SK-N-SH (cell line): ENCODE measurements at regions not wholly inside any gene's neighbourhood (a gene's known extent, or its start where the extent isn't known, plus 50 kb on each side); places are given as distances from the start of the nearest gene placed in this dataset.

Experiments
- CTCF ChIA-PET: fragments of 300-600, 350-600 bp; formaldehyde crosslinking; extraction: SDS; loops from one replicate; lab custom pipeline; 2021; lab: Yijun Ruan, JAX
- POLR2A ChIA-PET: fragments of 350-600 bp; sonication (Branson Sonifier 250); formaldehyde crosslinking; extraction: SDS; loops from one replicate; lab custom pipeline; 2020; ENCODE audit warnings: antibody characterized with exemption, inconsistent platforms; lab: Yijun Ruan, JAX
- DNase-seq: peaks from one replicate; pipeline ENCODE4 v3.0.0; 2012
- H2AFZ ChIP-seq: fragments of 200-600 bp; sonication (generic); 2 replicates; pipeline ENCODE4 v1.8.1; 2016; ENCODE audit warnings: antibody characterized with exemption, mild to moderate bottlenecking, low read depth
- H3F3A ChIP-seq: fragments of 200-600 bp; sonication (generic); replicated peaks from 2 replicates; pipeline ENCODE3; 2016; ENCODE audit warnings: antibody characterized with exemption, mild to moderate bottlenecking; ENCODE audit not compliant: insufficient read depth
- H3K27ac ChIP-seq, 2 experiments: fragments of 200-500 bp in 1 of 2; fragments of 200-600 bp in 1 of 2; sonication (Bioruptor generic) in 1 of 2; sonication (generic), shearing (Covaris generic) in 1 of 2; 2 replicates each; pipeline versions ENCODE4 v1.5.1 to v1.6.1; 2014 to 2016; ENCODE audit warnings: low read depth in 2 of 2, inconsistent platforms in 1 of 2, low read length in 1 of 2, mild to moderate bottlenecking in 1 of 2, mixed read lengths in 1 of 2
- H3K27me3 ChIP-seq: fragments of 200-600 bp; sonication (generic), shearing (Covaris generic); 2 replicates; pipeline ENCODE4 v1.6.1; 2016; ENCODE audit warnings: mixed run types; ENCODE audit not compliant: insufficient read depth
- H3K36me3 ChIP-seq, 2 experiments: fragments of 200-500 bp in 1 of 2; fragments of 200-600 bp in 1 of 2; sonication (Bioruptor generic) in 1 of 2; sonication (generic) in 1 of 2; replicated peaks in 1 of 2; 2 replicates each; pipeline versions ENCODE3 to v1.5.1; 2014 to 2016; ENCODE audit warnings: low read length in 1 of 2, mild to moderate bottlenecking in 1 of 2; ENCODE audit not compliant: insufficient read depth in 2 of 2, control insufficient read depth in 1 of 2
- H3K4me1 ChIP-seq, 2 experiments: fragments of 200-500 bp in 1 of 2; fragments of 200-600 bp in 1 of 2; sonication (Bioruptor generic) in 1 of 2; sonication (generic), shearing (Covaris generic) in 1 of 2; 2 replicates each; pipeline versions ENCODE4 v1.5.1 to v1.6.1; 2014 to 2016; ENCODE audit warnings: low read depth in 1 of 2, low read length in 1 of 2, mixed run types in 1 of 2; ENCODE audit not compliant: insufficient read depth in 2 of 2, control insufficient read depth in 1 of 2
- H3K4me2 ChIP-seq: fragments of 200-600 bp; sonication (generic), shearing (Covaris generic); 2 replicates; pipeline ENCODE4 v1.6.1; 2017; ENCODE audit warnings: mixed run types
- H3K4me3 ChIP-seq, 2 experiments: fragments of 200-500 bp in 1 of 2; fragments of 200-600 bp in 1 of 2; sonication (Bioruptor generic) in 1 of 2; sonication (generic), shearing (Covaris generic) in 1 of 2; 2 replicates each; pipeline versions ENCODE4 v1.5.1 to v1.8.1; 2014 to 2016; ENCODE audit warnings: low read depth in 2 of 2, inconsistent platforms in 1 of 2, low read length in 1 of 2, mild to moderate bottlenecking in 1 of 2, mixed read lengths in 1 of 2, moderate library complexity in 1 of 2
- H3K79me2 ChIP-seq: fragments of 200-600 bp; sonication (generic); 2 replicates; pipeline ENCODE4 v1.8.1; 2017; ENCODE audit warnings: mild to moderate bottlenecking; ENCODE audit not compliant: insufficient read depth
- H3K9ac ChIP-seq: fragments of 200-600 bp; sonication (generic); 2 replicates; pipeline ENCODE4 v1.6.1; 2017; ENCODE audit warnings: mixed run types
- H3K9me2 ChIP-seq: fragments of 200-600 bp; sonication (generic); 2 replicates; pipeline ENCODE4 v1.6.1; 2017; ENCODE audit warnings: mixed run types
- H3K9me3 ChIP-seq: fragments of 200-600 bp; sonication (generic); 2 replicates; pipeline ENCODE4 v1.6.1; 2017; ENCODE audit warnings: mixed run types, mild to moderate bottlenecking, moderate library complexity
- H4K20me1 ChIP-seq: fragments of 200-600 bp; sonication (generic); 2 replicates; pipeline ENCODE4 v1.6.1; 2017; ENCODE audit warnings: mild to moderate bottlenecking, mixed run types; ENCODE audit not compliant: insufficient read depth
- CHD2 ChIP-seq: fragments of 150-350 bp; IDR thresholded peaks from 2 replicates; pipeline ENCODE4 v1.6.1; 2018; ENCODE audit warnings: low read length; ENCODE audit not compliant: partially characterized antibody
- ELF1 ChIP-seq: IDR thresholded peaks from 2 replicates; pipeline ENCODE4 v1.4.0; 2012
- FOXJ3 ChIP-seq: sonication (generic); formaldehyde crosslinking; IDR thresholded peaks from 2 replicates; pipeline ENCODE4 v1.5.1; 2020; ENCODE audit warnings: mild to moderate bottlenecking, missing genetic modification reagents
- GABPA ChIP-seq: IDR thresholded peaks from 2 replicates; pipeline ENCODE4 v1.4.0; 2012; ENCODE audit warnings: low read depth, mild to moderate bottlenecking
- MAX ChIP-seq: IDR thresholded peaks from 2 replicates; pipeline ENCODE4 v1.4.0; 2012; ENCODE audit warnings: low read depth
- NFIC ChIP-seq: IDR thresholded peaks from 2 replicates; pipeline ENCODE4 v1.4.0; 2012; ENCODE audit warnings: borderline replicate concordance
- POLR2AphosphoS5 ChIP-seq: IDR thresholded peaks from 2 replicates; pipeline ENCODE4 v1.6.1; 2012; ENCODE audit warnings: low read depth, low read length
- RAD21 ChIP-seq: IDR thresholded peaks from 2 replicates; pipeline ENCODE4 v1.6.1; 2012; ENCODE audit warnings: mild to moderate bottlenecking, low read length
- RXRA ChIP-seq: IDR thresholded peaks from 2 replicates; pipeline ENCODE4 v1.4.0; 2012; ENCODE audit warnings: low read depth, mild to moderate bottlenecking, borderline replicate concordance
- SIN3A ChIP-seq: IDR thresholded peaks from 2 replicates; pipeline ENCODE4 v1.6.1; 2012; ENCODE audit warnings: low read depth, mild to moderate bottlenecking, low read length, moderate library complexity, borderline replicate concordance
- TEAD4 ChIP-seq: IDR thresholded peaks from 2 replicates; pipeline ENCODE4 v1.4.0; 2012; ENCODE audit warnings: mild to moderate bottlenecking, borderline replicate concordance; ENCODE audit not compliant: insufficient read depth
- WGBS: methylation state at CpG from one replicate; pipeline ENCODE4 v1.1.6; 2017; ENCODE audit warnings: low lambda C conversion rate; 5-methylcytosine and 5-hydroxymethylcytosine counted together

- Histone ChIP-seq H3K27ac (no peak overlapping the region), H3K4me1 (no peaks in the 10 kb centered on the region), H3K9me2 (no peaks in the 10 kb centered on the region), H3K36me3 (no peaks in the 10 kb centered on the region), H3F3A (no peaks in the 10 kb centered on the region), H3K9ac (no peak overlapping the region), H3K4me3 (no peak overlapping the region), H3K27me3 (no peaks in the 10 kb centered on the region), H4K20me1 (no peaks in the 10 kb centered on the region), H3K4me2 (no peak overlapping the region), H2AFZ (no peak overlapping the region), H3K79me2 (no peaks in the 10 kb centered on the region), H3K9me3 (no peaks in the 10 kb centered on the region)
- TF ChIP-seq TEAD4 (no peak), MAX (no peak), RXRA (no peak), SIN3A (no peak), RAD21 (peak; percentile 37), ELF1 (no peak), GABPA (no peak)
- no peak for DNase-seq
- ChIA-PET CTCF (interaction anchor here (0.7 to 1.6 kb wide), 2 partner anchors 17 to 75 kb away, joined by 3 to 5 read pairs; no protein-coding TSS in a partner anchor), POLR2A (no interaction called here)
- WGBS = 47% methylated on average over 3 of the region's 3 CpGs
These were observed 1373.6 kb upstream of the SPRY2 start for GRCh38 chr13:81714513-81714912.

- Histone ChIP-seq H3K79me2 (no peaks in the 10 kb centered on the region), H3K4me1 (no peaks in the 10 kb centered on the region), H3K9ac (no peak overlapping the region), H3K4me2 (no peak overlapping the region), H4K20me1 (no peaks in the 10 kb centered on the region), H3K4me3 (no peak overlapping the region), H3K27ac (no peak overlapping the region), H3K27me3 (no peaks in the 10 kb centered on the region), H3K36me3 (no peaks in the 10 kb centered on the region), H2AFZ (no peak overlapping the region), H3K9me3 (no peaks in the 10 kb centered on the region), H3F3A (no peaks in the 10 kb centered on the region), H3K9me2 (no peaks in the 10 kb centered on the region)
- no peak for TF ChIP-seq SIN3A
- no peak for TF ChIP-seq NFIC
- no peak for TF ChIP-seq TEAD4
- TF ChIP-seq RXRA = no peak
- no peak for TF ChIP-seq CHD2
- no peak for TF ChIP-seq FOXJ3 (CRISPR knock-in tag)
- CTCF ChIA-PET = no interaction called here
- POLR2A ChIA-PET = no interaction called here
- 14% methylated on average over 2 of the region's 2 CpGs for WGBS
- no peak for DNase-seq
These were observed 1372.3 kb upstream of the SPRY2 start for GRCh38 chr13:81713201-81713600.

- WGBS = 2% methylated on average over 4 of the region's 4 CpGs
- CTCF ChIA-PET = interaction anchor here (0.8 kb wide), 1 partner anchor 17 kb away, joined by 3 read pairs; no protein-coding TSS in a partner anchor
- no peak for TF ChIP-seq POLR2AphosphoS5
- TF ChIP-seq RAD21 = no peak
- TF ChIP-seq CHD2 = no peak
- Histone ChIP-seq H3K9ac (no peak overlapping the region), H3K79me2 (no peaks in the 10 kb centered on the region), H3K4me2 (no peak overlapping the region), H3K27ac (no peak overlapping the region), H3K4me3 (no peak overlapping the region), H3K27me3 (no peaks in the 10 kb centered on the region), H3K9me2 (no peaks in the 10 kb centered on the region), H3F3A (no peaks in the 10 kb centered on the region), H3K9me3 (no peaks in the 10 kb centered on the region), H3K4me1 (no peaks in the 10 kb centered on the region), H4K20me1 (no peaks in the 10 kb centered on the region), H3K36me3 (no peaks in the 10 kb centered on the region), H2AFZ (no peak overlapping the region)
- POLR2A ChIA-PET = no interaction called here
- no peak for DNase-seq
These were observed 1356.9 kb upstream of the SPRY2 start for GRCh38 chr13:81697826-81698225.
